GM08714 (cell line): ENCODE measurements at regions not wholly inside any gene's neighbourhood (a gene's known extent, or its start where the extent isn't known, plus 50 kb on each side); places are given as distances from the start of the nearest gene placed in this dataset.
A peak's percentile ranks its signal among the peaks of the same experiment; 100 is the strongest.
"Not testable (repeated sequence)": the region's sequence is repeated elsewhere in the genome, so short reads cannot be mapped to it uniquely, and the experiment has no call there.

Source experiments
- H3K4me3 ChIP-seq: fragments of 200-500 bp; sonication (Bioruptor generic); 2 replicates; pipeline ENCODE4 v1.5.1; 2014; ENCODE audit warnings: mild to moderate bottlenecking, low read length, inconsistent platforms
- ZNF274 ChIP-seq: IDR thresholded peaks from 2 replicates; pipeline ENCODE4 v1.6.1; 2012; ENCODE audit warnings: mild to moderate bottlenecking, low read depth, low read length

DNA sequence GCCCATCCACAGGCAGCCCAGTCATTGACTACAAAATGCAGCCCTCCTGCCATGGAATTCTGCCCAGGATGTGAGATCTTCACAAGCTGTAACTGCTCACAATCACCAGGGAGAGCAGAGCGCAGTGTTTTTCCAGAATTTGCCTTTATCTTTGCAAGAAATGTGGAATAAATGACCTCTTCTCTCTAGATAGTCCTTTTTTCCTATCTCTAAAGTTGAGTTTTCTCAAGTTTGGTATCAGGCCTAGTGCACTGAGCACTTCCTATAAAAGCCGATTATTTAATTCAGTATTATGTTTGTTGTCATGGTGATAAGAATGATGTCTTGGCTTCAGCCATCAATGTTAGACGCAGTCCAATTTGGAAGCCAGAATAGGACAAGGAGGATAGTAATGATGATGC is 246.9 kb upstream of the IRF2BP2 start:
- H3K4me3 ChIP-seq: no peak overlapping the region
- TF ChIP-seq ZNF274: no peak

DNA sequence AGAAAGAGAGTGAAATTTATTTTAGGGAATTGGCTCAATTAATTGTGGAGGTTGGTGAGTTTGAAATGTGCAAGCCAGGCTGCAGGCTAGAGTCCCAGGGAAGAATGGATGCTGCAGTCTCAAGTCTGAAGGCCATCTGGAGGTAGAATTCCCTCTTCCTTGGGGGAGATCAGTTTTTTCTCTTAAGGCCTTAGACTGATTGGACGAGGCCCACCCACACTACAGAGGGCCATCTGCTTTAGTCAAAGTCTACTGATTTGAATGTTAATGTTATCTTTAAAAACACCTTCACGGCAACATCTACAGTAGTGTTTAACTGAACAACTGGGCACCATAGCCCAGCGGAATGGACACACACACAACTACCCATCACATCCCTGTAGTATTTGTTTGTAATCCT is 245.9 kb upstream of the IRF2BP2 start:
- TF ChIP-seq ZNF274: no peak
- H3K4me3 ChIP-seq: no peak overlapping the region

- H3K4me3 ChIP-seq: no peak overlapping the region
- TF ChIP-seq ZNF274: no peak
Observed at GRCh38 chr1:234854645-234855039, 244.7 kb upstream of the IRF2BP2 start.

DNA sequence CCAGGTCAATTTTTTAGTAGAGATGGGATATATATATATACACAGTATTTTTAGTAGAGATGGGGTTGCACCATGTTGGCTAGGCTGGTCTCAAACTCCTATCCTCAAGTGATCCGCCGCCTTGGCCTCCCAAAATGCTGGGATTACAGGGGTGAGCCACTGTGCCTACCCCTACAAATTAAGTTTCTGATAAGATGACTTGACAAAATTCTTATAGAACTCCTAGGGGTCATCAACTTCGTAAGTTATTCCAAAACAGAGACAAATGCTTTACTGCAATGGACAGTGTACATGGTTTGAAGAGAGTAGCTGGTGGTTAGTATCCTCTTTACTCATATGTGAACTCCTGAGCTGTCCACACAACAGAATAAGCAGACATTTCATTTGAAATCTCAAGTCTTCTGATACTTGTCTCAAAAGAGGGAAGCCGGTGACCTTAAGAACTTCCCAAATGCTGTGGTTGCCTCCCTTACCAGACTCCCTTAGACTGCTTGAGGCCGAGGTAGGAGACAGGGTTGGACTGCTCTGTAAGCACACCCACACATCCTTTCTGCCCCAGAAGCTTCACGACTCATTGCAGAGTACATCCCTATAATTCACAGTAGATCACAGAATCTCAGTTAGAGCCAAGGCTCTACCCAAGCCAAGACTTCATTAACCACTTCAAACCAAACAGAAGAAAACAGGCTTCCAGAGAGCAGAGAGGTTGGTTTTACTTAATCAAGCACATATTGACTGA is 244.1 kb upstream of the IRF2BP2 start:
- no peak overlapping the region for H3K4me3 ChIP-seq
- no peak for TF ChIP-seq ZNF274

DNA sequence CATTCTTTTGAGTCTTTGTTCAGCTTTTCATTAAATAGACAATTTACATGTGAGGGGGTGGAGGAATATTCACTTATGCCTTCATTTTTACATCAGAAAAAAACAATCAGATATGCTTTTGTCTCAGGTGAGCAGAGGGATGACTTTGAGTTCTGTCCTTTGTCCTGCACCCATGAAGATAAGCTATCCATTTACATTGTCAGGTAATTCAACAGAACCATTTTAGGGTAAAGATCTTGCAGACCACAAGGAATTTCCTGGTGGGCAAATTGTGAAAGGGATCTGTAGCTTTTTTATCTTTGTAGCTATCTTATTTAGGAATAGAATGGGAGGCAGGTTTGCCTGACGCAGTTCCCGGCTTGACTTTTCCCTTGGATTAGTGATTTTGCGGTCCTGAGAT is 242.7 kb upstream of the IRF2BP2 start:
- TF ChIP-seq ZNF274: no peak
- H3K4me3 ChIP-seq: no peak overlapping the region

- H3K4me3 ChIP-seq: no peak overlapping the region
- TF ChIP-seq ZNF274: no peak
Observed at GRCh38 chr1:234851450-234852438, 241.8 kb upstream of the IRF2BP2 start.

DNA sequence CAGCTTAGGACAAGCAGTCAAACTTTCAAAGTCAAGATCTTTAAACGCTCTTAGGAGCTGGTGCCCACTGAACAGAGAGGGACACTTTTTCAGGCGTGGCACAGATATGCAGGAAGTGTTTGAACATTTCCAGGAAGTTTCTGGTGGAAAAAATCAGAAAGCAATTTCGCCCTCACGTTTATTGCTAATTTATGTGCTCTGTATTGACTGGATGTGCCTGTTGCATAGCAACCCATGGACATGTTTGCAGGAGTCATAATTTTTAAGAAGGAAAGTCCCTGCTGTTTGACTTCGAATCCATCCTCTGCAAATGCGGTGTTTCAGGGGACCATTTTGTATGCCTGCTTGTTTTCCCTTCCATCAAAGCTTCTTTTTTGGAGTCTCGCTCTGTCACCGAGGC is 239.9 kb upstream of the IRF2BP2 start:
- no peak overlapping the region for H3K4me3 ChIP-seq
- no peak for TF ChIP-seq ZNF274

DNA sequence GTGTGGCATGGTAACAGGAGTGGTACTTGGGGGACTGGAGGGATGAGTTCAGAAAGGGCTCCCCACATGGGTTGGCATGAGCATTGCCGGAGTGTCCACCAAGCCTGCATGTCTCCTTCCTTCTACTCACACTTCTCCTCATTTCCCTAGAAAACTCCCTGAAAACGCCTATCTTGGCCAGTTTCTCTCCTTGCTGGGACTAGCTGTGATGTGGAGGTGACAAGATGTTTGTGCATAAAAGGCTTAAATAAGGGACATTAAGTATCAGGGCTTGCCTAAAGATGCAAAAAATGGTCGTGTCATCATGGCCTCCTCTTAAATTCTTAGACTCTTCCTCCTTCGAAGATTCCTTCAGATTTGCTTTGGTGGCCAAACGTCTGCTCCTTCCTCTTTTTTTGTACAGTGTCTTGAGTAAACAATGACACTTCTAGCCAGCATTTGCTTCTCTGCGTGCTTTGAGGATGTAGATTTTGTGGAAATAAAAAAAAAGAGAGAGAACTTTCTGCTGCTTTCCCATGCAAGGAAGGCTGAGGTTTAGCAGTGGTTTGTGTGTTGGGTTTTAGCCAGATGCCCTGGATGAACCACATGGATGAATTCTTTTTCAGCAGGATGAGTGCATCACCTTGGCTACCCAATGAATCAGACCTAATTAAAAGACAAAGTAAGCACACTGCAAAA is 239.1 kb upstream of the IRF2BP2 start:
- no peak overlapping the region for H3K4me3 ChIP-seq
- TF ChIP-seq ZNF274: no peak

- H3K4me3 ChIP-seq: not testable (repeated sequence)
Observed at GRCh38 chr1:234846813-234847212, 236.8 kb upstream of the IRF2BP2 start.

GRCh38 chr1:234845836-234846235 is 235.9 kb upstream of the IRF2BP2 start:
- no peak overlapping the region for H3K4me3 ChIP-seq
- TF ChIP-seq ZNF274: no peak

- TF ChIP-seq ZNF274: no peak
- peak overlapping the region; percentile 9; the same call in 1 of the 2 replicates for H3K4me3 ChIP-seq
Observed at GRCh38 chr1:234845097-234845660, 235.2 kb upstream of the IRF2BP2 start.

GRCh38 chr1:234844479-234845031 is 234.6 kb upstream of the IRF2BP2 start:
- peak overlapping the region; percentile 19 for H3K4me3 ChIP-seq
- no peak for TF ChIP-seq ZNF274

DNA sequence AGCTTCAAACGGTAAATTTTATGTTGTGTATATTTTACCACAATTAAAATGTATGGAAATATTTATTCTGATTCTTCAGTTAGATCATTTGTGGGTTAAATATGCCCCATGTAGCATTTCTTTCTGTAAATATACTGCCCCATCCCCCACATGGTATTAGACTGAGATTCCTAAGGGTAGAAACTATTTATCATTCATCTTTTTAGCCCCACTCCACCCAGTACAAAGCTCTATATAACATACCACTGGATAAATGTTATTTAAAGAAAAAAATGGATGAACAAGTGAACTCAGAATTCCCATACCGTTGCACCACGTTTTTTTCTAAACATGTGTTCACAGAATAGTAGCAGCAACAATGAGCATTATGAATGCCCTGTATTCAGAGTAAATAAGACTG is 234.0 kb upstream of the IRF2BP2 start:
- TF ChIP-seq ZNF274: no peak
- H3K4me3 ChIP-seq: peak overlapping the region; percentile 22
